Progenitor cell of endocrine pancreas (in vitro differentiated cells): ENCODE measurements at regions not wholly inside any gene's neighbourhood (a gene's known extent, or its start where the extent isn't known, plus 50 kb on each side); places are given as distances from the start of the nearest gene placed in this dataset.

Experiments used
- DNase-seq: peaks from one replicate; pipeline ENCODE4 v3.0.0; 2021; ENCODE audit warnings: low spot score; ENCODE audit not compliant: unreplicated experiment
- H3K27ac Mint-ChIP-seq: 2 replicates; pipeline ENCODE4 v1.8.0; 2021; ENCODE audit warnings: mild to moderate bottlenecking, moderate library complexity, mixed read lengths
- H3K27me3 Mint-ChIP-seq: 2 replicates; pipeline ENCODE4 v1.8.0; 2021; ENCODE audit warnings: mixed read lengths
- H3K36me3 Mint-ChIP-seq: 2 replicates; pipeline ENCODE4 v1.8.0; 2022; ENCODE audit warnings: mixed read lengths; ENCODE audit not compliant: insufficient read depth
- H3K4me1 Mint-ChIP-seq: 2 replicates; pipeline ENCODE4 v1.8.0; 2021; ENCODE audit warnings: low read depth, mixed read lengths
- H3K4me3 Mint-ChIP-seq: 2 replicates; pipeline ENCODE4 v1.8.0; 2021; ENCODE audit warnings: low read depth, mild to moderate bottlenecking, moderate library complexity, mixed read lengths
- H3K9me3 Mint-ChIP-seq: 2 replicates; pipeline ENCODE4 v1.8.0; 2021; ENCODE audit warnings: low read depth, mixed read lengths
- TF ChIP-seq, protein P1 (sequence below): fragments of 200-600 bp; sonication (generic); IDR thresholded peaks from one replicate; pipeline ENCODE4 v1.5.0; 2021; ENCODE audit warnings: antibody characterized with exemption, mild to moderate bottlenecking; ENCODE audit not compliant: unreplicated experiment

DNA sequence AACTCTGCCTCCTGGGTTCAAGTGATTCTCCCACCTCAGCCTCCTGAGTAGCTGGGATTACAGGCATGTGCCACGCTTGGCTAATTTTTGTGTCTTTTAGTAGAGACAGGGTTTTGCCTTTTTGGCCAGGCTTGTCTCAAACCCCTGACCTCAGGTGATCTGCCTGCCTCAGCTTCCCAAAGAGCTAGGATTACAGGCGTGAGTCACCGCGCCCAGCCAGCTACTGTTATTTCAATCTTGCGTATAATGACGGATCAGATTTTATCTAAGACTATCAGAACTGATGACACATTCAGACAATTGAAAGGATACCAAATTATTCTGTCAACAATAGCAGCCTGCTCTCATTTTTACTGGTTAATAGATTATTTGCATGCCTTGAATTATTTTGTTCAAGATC is 612.2 kb downstream of the ZIC1 start:
- no peaks in the 10 kb centered on the region for H3K27me3 Mint-ChIP-seq
- H3K36me3 Mint-ChIP-seq: no peaks in the 10 kb centered on the region
- TF ChIP-seq, protein P1, sequence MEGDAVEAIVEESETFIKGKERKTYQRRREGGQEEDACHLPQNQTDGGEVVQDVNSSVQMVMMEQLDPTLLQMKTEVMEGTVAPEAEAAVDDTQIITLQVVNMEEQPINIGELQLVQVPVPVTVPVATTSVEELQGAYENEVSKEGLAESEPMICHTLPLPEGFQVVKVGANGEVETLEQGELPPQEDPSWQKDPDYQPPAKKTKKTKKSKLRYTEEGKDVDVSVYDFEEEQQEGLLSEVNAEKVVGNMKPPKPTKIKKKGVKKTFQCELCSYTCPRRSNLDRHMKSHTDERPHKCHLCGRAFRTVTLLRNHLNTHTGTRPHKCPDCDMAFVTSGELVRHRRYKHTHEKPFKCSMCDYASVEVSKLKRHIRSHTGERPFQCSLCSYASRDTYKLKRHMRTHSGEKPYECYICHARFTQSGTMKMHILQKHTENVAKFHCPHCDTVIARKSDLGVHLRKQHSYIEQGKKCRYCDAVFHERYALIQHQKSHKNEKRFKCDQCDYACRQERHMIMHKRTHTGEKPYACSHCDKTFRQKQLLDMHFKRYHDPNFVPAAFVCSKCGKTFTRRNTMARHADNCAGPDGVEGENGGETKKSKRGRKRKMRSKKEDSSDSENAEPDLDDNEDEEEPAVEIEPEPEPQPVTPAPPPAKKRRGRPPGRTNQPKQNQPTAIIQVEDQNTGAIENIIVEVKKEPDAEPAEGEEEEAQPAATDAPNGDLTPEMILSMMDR: no peak
- H3K9me3 Mint-ChIP-seq: peaks cover 16% of the 10 kb centered on the region
- no peaks in the 10 kb centered on the region for H3K4me1 Mint-ChIP-seq
- H3K27ac Mint-ChIP-seq: no peak overlapping the region
- no peak for DNase-seq
- no peak overlapping the region for H3K4me3 Mint-ChIP-seq

DNA sequence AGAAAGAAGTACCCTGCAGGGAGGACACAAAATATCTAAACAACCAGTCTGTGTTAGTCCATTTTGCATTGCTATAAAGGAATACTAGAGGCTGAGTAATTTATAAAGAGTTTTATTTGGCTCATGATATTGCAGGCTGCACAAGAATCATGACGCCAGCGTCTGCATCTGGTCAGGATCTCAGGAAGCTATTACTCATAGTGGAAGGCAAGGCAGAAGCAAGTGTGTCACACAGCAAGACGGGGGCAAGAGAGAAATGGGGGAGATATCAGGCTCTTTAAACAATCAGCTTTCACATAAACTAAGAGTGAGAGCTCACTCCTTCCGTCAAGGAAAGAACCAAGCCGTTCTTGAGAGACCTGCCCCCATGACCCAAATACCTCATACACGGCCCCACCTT is 614.8 kb downstream of the ZIC1 start:
- H3K9me3 Mint-ChIP-seq: no peaks in the 10 kb centered on the region
- no peak overlapping the region for H3K4me3 Mint-ChIP-seq
- H3K27ac Mint-ChIP-seq: no peak overlapping the region
- TF ChIP-seq, protein P1: no peak
- no peaks in the 10 kb centered on the region for H3K36me3 Mint-ChIP-seq
- no peak for DNase-seq
- no peaks in the 10 kb centered on the region for H3K4me1 Mint-ChIP-seq
- H3K27me3 Mint-ChIP-seq: no peaks in the 10 kb centered on the region

DNA sequence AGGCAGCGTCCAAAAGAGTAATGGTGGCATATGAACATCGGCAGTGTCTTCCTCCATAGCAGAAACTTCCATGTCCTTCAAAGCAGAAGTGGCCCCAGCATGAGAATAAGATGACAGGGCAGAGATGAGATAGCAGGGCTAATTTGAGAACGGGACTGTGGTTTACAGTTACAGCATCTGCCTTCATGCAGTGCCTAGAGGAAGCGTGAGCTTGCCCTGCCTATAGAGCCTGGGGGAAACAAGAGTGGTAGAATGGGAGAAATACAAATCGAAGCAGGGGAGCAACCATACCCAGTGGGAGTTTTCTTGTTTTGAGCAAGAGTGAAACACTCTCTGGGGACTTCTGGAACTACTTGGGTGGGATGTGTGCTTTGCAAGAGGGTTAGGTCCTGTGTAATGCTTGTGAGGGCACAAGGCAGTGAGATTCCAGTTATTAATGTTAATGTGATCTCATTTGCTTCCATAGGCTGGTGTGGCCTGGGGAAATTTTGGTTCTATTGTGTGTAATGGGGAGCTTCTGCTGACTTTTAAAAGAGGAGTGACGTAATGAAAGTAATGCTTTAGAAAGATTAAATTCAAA is 616.9 kb downstream of the ZIC1 start:
- Mint-ChIP-seq H3K36me3 (no peaks in the 10 kb centered on the region), H3K27me3 (no peaks in the 10 kb centered on the region), H3K4me1 (no peaks in the 10 kb centered on the region), H3K4me3 (no peak overlapping the region), H3K9me3 (no peaks in the 10 kb centered on the region), H3K27ac (no peak overlapping the region)
- TF ChIP-seq, protein P1: no peak
- no peak for DNase-seq

DNA sequence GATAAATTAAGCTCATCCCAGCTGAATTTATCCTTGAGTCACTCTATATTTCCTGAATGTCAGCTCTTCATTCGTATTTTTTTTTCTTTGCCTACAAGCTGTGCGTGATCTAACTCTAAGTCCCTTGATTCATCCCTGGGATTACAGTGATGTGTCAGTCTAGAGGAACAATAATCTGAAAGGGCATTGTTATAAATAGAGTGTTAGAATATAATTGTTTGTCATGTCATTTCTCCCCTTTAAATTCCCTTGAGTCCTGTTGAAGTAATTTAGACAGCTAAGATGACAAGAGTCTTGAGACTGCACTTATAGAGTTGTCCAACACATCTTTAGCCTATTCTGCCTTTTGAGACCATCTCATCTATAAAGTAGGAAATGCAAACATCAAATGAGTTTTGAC is 621.8 kb downstream of the ZIC1 start:
- DNase-seq: no peak
- H3K36me3 Mint-ChIP-seq: no peaks in the 10 kb centered on the region
- no peak overlapping the region for H3K4me3 Mint-ChIP-seq
- H3K4me1 Mint-ChIP-seq: no peaks in the 10 kb centered on the region
- TF ChIP-seq, protein P1: no peak
- no peak overlapping the region for H3K27ac Mint-ChIP-seq
- no peaks in the 10 kb centered on the region for H3K9me3 Mint-ChIP-seq
- no peaks in the 10 kb centered on the region for H3K27me3 Mint-ChIP-seq

DNA sequence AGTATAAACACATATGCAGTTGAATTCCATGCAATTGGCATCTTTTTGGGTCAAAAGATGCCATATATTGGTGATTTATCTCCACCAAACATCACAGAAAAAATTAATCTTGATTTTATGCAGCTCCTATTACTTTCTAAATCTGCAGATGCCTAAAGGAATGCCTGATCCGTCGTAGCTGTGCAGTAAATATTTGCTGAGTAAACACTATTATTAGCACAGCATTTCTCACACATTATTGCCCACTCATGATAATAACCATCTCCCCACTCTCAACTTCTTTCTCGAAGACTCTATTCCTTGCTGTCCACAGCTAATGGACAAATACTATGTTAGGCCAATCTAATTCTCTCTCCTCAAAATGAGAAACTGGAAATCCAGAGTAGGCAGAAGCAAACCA is 625.2 kb downstream of the ZIC1 start:
- Mint-ChIP-seq H3K4me3 (no peak overlapping the region), H3K36me3 (no peaks in the 10 kb centered on the region), H3K27ac (no peak overlapping the region), H3K4me1 (no peaks in the 10 kb centered on the region), H3K9me3 (no peaks in the 10 kb centered on the region), H3K27me3 (no peaks in the 10 kb centered on the region)
- TF ChIP-seq, protein P1: no peak
- no peak for DNase-seq
